ENCODE measurements at regions not wholly inside any gene's neighbourhood (a gene's known extent, or its start where the extent isn't known, plus 50 kb on each side); places are given as distances from the start of the nearest gene placed in this dataset.

GRCh38 chr12:72203764-72204335 lies 68.3 kb upstream of the TRHDE start:
- no peaks in the 10 kb centered on the region for H3K36me3 ChIP-seq (ENCODE audit: insufficient read depth, low read length)
- H3K79me2 ChIP-seq (replicated peaks; ENCODE audit: insufficient read depth, low read length) = no peaks in the 10 kb centered on the region
- H3K27ac ChIP-seq (ENCODE audit: low read length) = no peak overlapping the region
- H2AFZ ChIP-seq (ENCODE audit: low read depth, low read length) = no peak overlapping the region
- H3F3A ChIP-seq (ENCODE audit: insufficient read depth, low read length, poor library complexity, severe bottlenecking) = no peaks in the 10 kb centered on the region
- H3K9me2 ChIP-seq (ENCODE audit: insufficient read depth, low read length) = no peaks in the 10 kb centered on the region
- TF ChIP-seq POLR2AphosphoS5 (IDR thresholded peaks at IDR 0.05) = no peak
- no peak for TF ChIP-seq EP300 (conservative IDR thresholded peaks at IDR 0.05; ENCODE audit: poor library complexity, severe bottlenecking)
- TF ChIP-seq RAD21 (conservative IDR thresholded peaks at IDR 0.05) = no peak
- TF ChIP-seq CTCF (IDR thresholded peaks at IDR 0.05; ENCODE audit: poor library complexity, severe bottlenecking) = no peak
- no peak for TF ChIP-seq SMC3 (conservative IDR thresholded peaks at IDR 0.05; ENCODE audit: poor library complexity)
- no peak for TF ChIP-seq MXI1 (conservative IDR thresholded peaks at IDR 0.05; ENCODE audit: poor library complexity, severe bottlenecking)
- TF ChIP-seq TAF1 (IDR thresholded peaks at IDR 0.05; ENCODE audit: low read depth) = no peak
- no peak for TF ChIP-seq EZH2 (IDR thresholded peaks at IDR 0.05; ENCODE audit: borderline replicate concordance, insufficient read depth, low read length, poor library complexity, severe bottlenecking)
- TF ChIP-seq REST (IDR thresholded peaks at IDR 0.05; ENCODE audit: borderline replicate concordance) = no peak
- H3K27me3 ChIP-seq (ENCODE audit: insufficient read depth, low read depth, low read length) = no peaks in the 10 kb centered on the region
- H3K4me3 ChIP-seq (ENCODE audit: low read length) = no peak overlapping the region
- no peak overlapping the region for H3K4me2 ChIP-seq (ENCODE audit: low read length)
- H3K9ac ChIP-seq (ENCODE audit: low read length) = no peak overlapping the region
- no peaks in the 10 kb centered on the region for H3K9me3 ChIP-seq (ENCODE audit: low read length)
- no peaks in the 10 kb centered on the region for H4K20me1 ChIP-seq (ENCODE audit: insufficient read depth)

- no peaks in the 10 kb centered on the region for H3K9me3 ChIP-seq (ENCODE audit: low read length)
- H3K79me2 ChIP-seq (replicated peaks; ENCODE audit: insufficient read depth, low read length) = no peaks in the 10 kb centered on the region
- no peaks in the 10 kb centered on the region for H3K27me3 ChIP-seq (ENCODE audit: insufficient read depth, low read depth, low read length)
- no peaks in the 10 kb centered on the region for H3K36me3 ChIP-seq (ENCODE audit: insufficient read depth, low read length)
- H2AFZ ChIP-seq (ENCODE audit: low read depth, low read length) = no peak overlapping the region
- H3F3A ChIP-seq (ENCODE audit: insufficient read depth, low read length, poor library complexity, severe bottlenecking) = no peaks in the 10 kb centered on the region
- H3K4me3 ChIP-seq (ENCODE audit: low read length) = no peak overlapping the region
- no peak overlapping the region for H3K9ac ChIP-seq (ENCODE audit: low read length)
- H4K20me1 ChIP-seq (ENCODE audit: insufficient read depth) = no peaks in the 10 kb centered on the region
- H3K4me2 ChIP-seq (ENCODE audit: low read length) = no peak overlapping the region
- no peak overlapping the region for H3K27ac ChIP-seq (ENCODE audit: low read length)
- TF ChIP-seq RAD21 (conservative IDR thresholded peaks at IDR 0.05) (no peak), CTCF (IDR thresholded peaks at IDR 0.05; ENCODE audit: poor library complexity, severe bottlenecking) (no peak), REST (IDR thresholded peaks at IDR 0.05; ENCODE audit: borderline replicate concordance) (no peak), SMC3 (conservative IDR thresholded peaks at IDR 0.05; ENCODE audit: poor library complexity) (no peak), EZH2 (IDR thresholded peaks at IDR 0.05; ENCODE audit: borderline replicate concordance, insufficient read depth, low read length, poor library complexity, severe bottlenecking) (no peak), TAF1 (IDR thresholded peaks at IDR 0.05; ENCODE audit: low read depth) (no peak), EP300 (conservative IDR thresholded peaks at IDR 0.05; ENCODE audit: poor library complexity, severe bottlenecking) (no peak), POLR2AphosphoS5 (IDR thresholded peaks at IDR 0.05) (no peak), MXI1 (conservative IDR thresholded peaks at IDR 0.05; ENCODE audit: poor library complexity, severe bottlenecking) (no peak)
- H3K9me2 ChIP-seq (ENCODE audit: insufficient read depth, low read length) = no peaks in the 10 kb centered on the region
Observed at GRCh38 chr12:72207079-72207478, 65.1 kb upstream of the TRHDE start.

Measured in neural cell (in vitro differentiated cells).